K562 (cell line): ENCODE measurements at regions not wholly inside any gene's neighbourhood (a gene's known extent, or its start where the extent isn't known, plus 50 kb on each side); places are given as distances from the start of the nearest gene placed in this dataset.

Source experiments
- ATAC-seq: fragments of 200-7000 bp; cut with Tn5 transposase; 3 replicates; pipeline ENCODE4 v1.9.1; 2020; ENCODE audit warnings: moderate library complexity
- BruUV-seq: library from RNA; stranded (reverse); fragments of 400-500 nt; replicated peaks from 2 replicates; lab custom pipeline; 2021; lab: Mats Ljungman, UMichigan
- CTCF ChIA-PET: fragments of 300-600 bp; formaldehyde crosslinking; extraction: SDS; loops from one replicate; lab custom pipeline; 2021; ENCODE audit warnings: low intra/inter-chr PET ratio; lab: Yijun Ruan, JAX
- POLR2A ChIA-PET: fragments of 300-600, 350-650 bp; sonication (Branson Sonifier 250); formaldehyde crosslinking; extraction: SDS; loops from one replicate; lab custom pipeline; 2021; ENCODE audit warnings: antibody characterized with exemption, inconsistent platforms; lab: Yijun Ruan, JAX
- DNase-seq, 4 experiments: peaks; one replicate each; pipeline versions ENCODE4 v3.0.0 to v3.0.0-alpha.2; 2011 to 2018; ENCODE audit warnings: low spot score in 3 of 4, mixed read lengths in 3 of 4; ENCODE audit errors: extremely low read depth in 1 of 4
- FAIRE-seq: peaks from 2 replicates; lab custom pipeline; 2011; peaks lifted over from hg19 to GRCh38; lab: Jason Lieb, UNC
- H2AFZ ChIP-seq: 2 replicates; pipeline ENCODE4 v1.6.0; 2011; ENCODE audit warnings: low read depth, low read length, control low read depth, inconsistent platforms
- H3K27ac ChIP-seq: fragments of 200-600 bp; 3 replicates; pipeline ENCODE4 v1.8.0; 2011; ENCODE audit warnings: low read depth, mild to moderate bottlenecking, control low read depth, inconsistent platforms, low read length, moderate library complexity, mixed read lengths; ENCODE audit errors: extremely low read depth
- H3K27me3 ChIP-seq, 2 experiments: fragments of 300-600 bp in 1 of 2; 2 replicates in 1 of 2; 3 replicates in 1 of 2; pipeline versions ENCODE4 v1.6.0 to v1.8.0; 2011; ENCODE audit warnings: inconsistent platforms in 2 of 2, low read length in 2 of 2, mild to moderate bottlenecking in 1 of 2, mixed read lengths in 1 of 2, moderate library complexity in 1 of 2; ENCODE audit not compliant: control insufficient read depth in 2 of 2, insufficient read depth in 2 of 2
- H3K36me3 ChIP-seq: fragments of 300-600 bp; 3 replicates; pipeline ENCODE4 v1.8.0; 2011; ENCODE audit warnings: mild to moderate bottlenecking, low read length, inconsistent platforms; ENCODE audit not compliant: control insufficient read depth, insufficient read depth
- H3K4me1 ChIP-seq, 2 experiments: fragments of 200-600 bp in 1 of 2; replicated peaks in 1 of 2; 2 replicates in 1 of 2; 3 replicates in 1 of 2; pipeline versions ENCODE4 v1.5.1 to v1.8.0; 2011; ENCODE audit warnings: inconsistent platforms in 2 of 2, low read length in 2 of 2, mild to moderate bottlenecking in 1 of 2, mixed read lengths in 1 of 2, moderate library complexity in 1 of 2; ENCODE audit not compliant: control insufficient read depth in 2 of 2, insufficient read depth in 2 of 2
- H3K4me2 ChIP-seq: 2 replicates; pipeline ENCODE4 v1.6.1; 2011; ENCODE audit warnings: low read length, control low read depth, inconsistent platforms, mixed read lengths; ENCODE audit not compliant: insufficient read depth
- H3K4me3 ChIP-seq: fragments of 200-600 bp; sonication (generic), shearing (Covaris generic); 2 replicates; pipeline ENCODE4 v1.5.1; 2016; ENCODE audit warnings: control low read depth, inconsistent platforms
- H3K79me2 ChIP-seq: fragments of 200-600 bp; 3 replicates; pipeline ENCODE4 v1.8.0; 2011; ENCODE audit warnings: low read length, inconsistent platforms; ENCODE audit not compliant: control insufficient read depth, insufficient read depth
- H3K9ac ChIP-seq, 2 experiments: 2 replicates each; pipeline versions ENCODE4 v1.6.0 to v1.6.1; 2011; ENCODE audit warnings: low read depth in 2 of 2, low read length in 2 of 2, control low read depth in 1 of 2, inconsistent platforms in 1 of 2, mild to moderate bottlenecking in 1 of 2, mixed read lengths in 1 of 2; ENCODE audit not compliant: insufficient read depth in 1 of 2
- H3K9me1 ChIP-seq: one replicate; pipeline ENCODE4 v1.6.0; 2011; ENCODE audit warnings: inconsistent platforms, mild to moderate bottlenecking, low read length, moderate library complexity; ENCODE audit not compliant: control insufficient read depth, insufficient read depth
- H3K9me3 ChIP-seq: replicated peaks from 2 replicates; pipeline ENCODE4 v1.5.1; 2011; ENCODE audit warnings: low read depth, low read length, inconsistent platforms; ENCODE audit not compliant: control insufficient read depth, insufficient read depth
- H4K20me1 ChIP-seq: replicated peaks from 2 replicates; pipeline ENCODE4 v1.6.1; 2011; ENCODE audit warnings: low read length, inconsistent platforms, mixed read lengths; ENCODE audit not compliant: control insufficient read depth, insufficient read depth
- CC2D1A ChIP-seq: fragments of 450-650 bp; IDR thresholded peaks from 2 replicates; pipeline ENCODE4 v1.6.1; 2017; ENCODE audit warnings: mild to moderate bottlenecking
- ESRRB ChIP-seq: fragments of 250-450 bp; sonication (Bioruptor Pico); IDR thresholded peaks from 2 replicates; pipeline ENCODE4 v1.5.0; 2020; ENCODE audit warnings: mild to moderate bottlenecking, moderate library complexity, borderline replicate concordance
- FOXJ3 ChIP-seq: sonication (generic); formaldehyde crosslinking; IDR thresholded peaks from 2 replicates; pipeline ENCODE4 v1.4.0; 2020; ENCODE audit warnings: mild to moderate bottlenecking, missing genetic modification reagents
- HBP1 ChIP-seq: fragments of 450-650 bp; formaldehyde crosslinking; IDR thresholded peaks from 2 replicates; pipeline ENCODE4 v1.4.0; 2022; ENCODE audit warnings: missing genetic modification characterization
- MGA ChIP-seq: fragments of 450-650 bp; IDR thresholded peaks from 2 replicates; pipeline ENCODE4 v1.6.1; 2016; ENCODE audit warnings: mild to moderate bottlenecking, moderate library complexity
- RB1 ChIP-seq: fragments of 450-650 bp; IDR thresholded peaks from 2 replicates; pipeline ENCODE4 v1.6.1; 2017; ENCODE audit warnings: low read depth, mild to moderate bottlenecking
- SMAD1 ChIP-seq: fragments of 150-350 bp; IDR thresholded peaks from 2 replicates; pipeline ENCODE4 v1.6.1; 2014; ENCODE audit warnings: low read length, low read depth; ENCODE audit not compliant: partially characterized antibody
- SNIP1 ChIP-seq: fragments of 450-650 bp; IDR thresholded peaks from 2 replicates; pipeline ENCODE4 v1.7.1; 2017; ENCODE audit warnings: low read depth, mild to moderate bottlenecking
- ZKSCAN3 ChIP-seq: fragments of 250-450 bp; sonication (Bioruptor Pico); IDR thresholded peaks from 2 replicates; pipeline ENCODE4 v1.4.0; 2020
- WGBS: fragments of 100-300 bp; shearing (Covaris generic); methylation state at CpG from one replicate; pipeline ENCODE4 v1.1.6; 2016; ENCODE audit warnings: low coverage, mixed read lengths; ENCODE audit not compliant: insufficient coverage; ENCODE audit errors: missing lambda C conversion rate; 5-methylcytosine and 5-hydroxymethylcytosine counted together
- in situ Hi-C: fragments of 300-500 bp; cut with MboI; formaldehyde crosslinking; loops from 4 replicates; pipeline ENCODE4 v1.15.0; 2018; ENCODE audit warnings: inconsistent platforms, mixed read lengths
- intact Hi-C: fragments of 100-400 bp; cut with micrococcal nuclease; formaldehyde crosslinking; loops from 2 replicates; pipeline ENCODE4 v1.14.2; 2022

- H3K9me1 ChIP-seq, result no peaks in the 10 kb centered on the region
- H3K9me3 ChIP-seq, result no peaks in the 10 kb centered on the region; the same call in 1 of the 2 replicates
- H3K36me3 ChIP-seq, result no peaks in the 10 kb centered on the region
- FAIRE-seq, result no peak
- no peak overlapping the region for H3K27ac ChIP-seq
- no peak overlapping the region for H3K9ac ChIP-seq
- DNase-seq, result no peak
- no peaks in the 10 kb centered on the region for H4K20me1 ChIP-seq
- no peaks in the 10 kb centered on the region for H3K4me1 ChIP-seq
- H3K4me3 ChIP-seq, result no peak overlapping the region
- no TSS peak for BruUV-seq
- 0% methylated on average over 12 of the region's 12 CpGs for WGBS
- H3K27me3 ChIP-seq, result no peaks in the 10 kb centered on the region
- H2AFZ ChIP-seq, result no peak overlapping the region
- ATAC-seq, result no peak
- in situ Hi-C loops, result no loop called here
- CTCF ChIA-PET, result no interaction called here
- no peaks in the 10 kb centered on the region for H3K79me2 ChIP-seq
- no peak overlapping the region for H3K4me2 ChIP-seq
- intact Hi-C loops, result no loop called here
- TF ChIP-seq FOXJ3 (CRISPR knock-in tag) (no peak), SMAD1 (no peak), ESRRB (CRISPR knock-in tag) (no peak), CC2D1A (no peak), SNIP1 (no peak), ZKSCAN3 (CRISPR knock-in tag) (no peak), RB1 (no peak), HBP1 (CRISPR knock-in tag) (no peak), MGA (no peak)
- POLR2A ChIA-PET, result no interaction called here
Measured at GRCh38 chr6:23180504-23181293, 611.3 kb downstream of the HDGFL1 start.
